GM21529 (cell line): ENCODE measurements at regions not wholly inside any gene's neighbourhood (a gene's known extent, or its start where the extent isn't known, plus 50 kb on each side); places are given as distances from the start of the nearest gene placed in this dataset.

Source experiments
- ATAC-seq: cut with Tn5 transposase; IDR thresholded peaks from one replicate; pipeline ENCODE4 v1.9.1; 2021; ENCODE audit not compliant: unreplicated experiment

GRCh38 chr18:29191263-29191662 is 1014.3 kb upstream of the CDH2 start:
- ATAC-seq, result no peak

GRCh38 chr18:29188760-29189159 is 1011.8 kb upstream of the CDH2 start:
- ATAC-seq, result no peak

GRCh38 chr18:29185801-29186200 is 1008.9 kb upstream of the CDH2 start:
- no peak for ATAC-seq

GRCh38 chr18:29184654-29185053 is 1007.7 kb upstream of the CDH2 start:
- ATAC-seq, result no peak

- no peak for ATAC-seq
These were observed 1004.4 kb upstream of the CDH2 start for GRCh38 chr18:29181151-29181901.

GRCh38 chr18:29176681-29177080 is 999.8 kb upstream of the CDH2 start:
- ATAC-seq, result no peak

GRCh38 chr18:29174891-29175290 is 998.0 kb upstream of the CDH2 start:
- no peak for ATAC-seq

- no peak for ATAC-seq
These were observed 995.8 kb upstream of the CDH2 start for GRCh38 chr18:29172756-29173067.

- ATAC-seq, result no peak
These were observed 995.2 kb upstream of the CDH2 start for GRCh38 chr18:29171892-29172755.

GRCh38 chr18:29169599-29169998 is 992.7 kb upstream of the CDH2 start:
- ATAC-seq, result no peak

GRCh38 chr18:29164993-29165599 is 988.2 kb upstream of the CDH2 start:
- ATAC-seq, result no peak

- no peak for ATAC-seq
These were observed 987.2 kb upstream of the CDH2 start for GRCh38 chr18:29164020-29164706.

- no peak for ATAC-seq
These were observed 986.7 kb upstream of the CDH2 start for GRCh38 chr18:29163596-29163995.

GRCh38 chr18:29161429-29161828 is 984.5 kb upstream of the CDH2 start:
- no peak for ATAC-seq

GRCh38 chr18:29160170-29160569 is 983.2 kb upstream of the CDH2 start:
- ATAC-seq, result no peak

- no peak for ATAC-seq
These were observed 981.0 kb upstream of the CDH2 start for GRCh38 chr18:29157905-29158304.

GRCh38 chr18:29157057-29157780 is 980.3 kb upstream of the CDH2 start:
- ATAC-seq, result no peak

GRCh38 chr18:29156531-29156930 is 979.6 kb upstream of the CDH2 start:
- ATAC-seq, result no peak

GRCh38 chr18:29154758-29155725 is 978.1 kb upstream of the CDH2 start:
- no peak for ATAC-seq
